Fibroblast of peridontal ligament (primary cell): ENCODE measurements at regions not wholly inside any gene's neighbourhood (a gene's known extent, or its start where the extent isn't known, plus 50 kb on each side); places are given as distances from the start of the nearest gene placed in this dataset.

Source experiments
- DNase-seq: peaks from one replicate; pipeline ENCODE4 v3.0.0-alpha.2; 2010; ENCODE audit errors: extremely low read depth

DNA sequence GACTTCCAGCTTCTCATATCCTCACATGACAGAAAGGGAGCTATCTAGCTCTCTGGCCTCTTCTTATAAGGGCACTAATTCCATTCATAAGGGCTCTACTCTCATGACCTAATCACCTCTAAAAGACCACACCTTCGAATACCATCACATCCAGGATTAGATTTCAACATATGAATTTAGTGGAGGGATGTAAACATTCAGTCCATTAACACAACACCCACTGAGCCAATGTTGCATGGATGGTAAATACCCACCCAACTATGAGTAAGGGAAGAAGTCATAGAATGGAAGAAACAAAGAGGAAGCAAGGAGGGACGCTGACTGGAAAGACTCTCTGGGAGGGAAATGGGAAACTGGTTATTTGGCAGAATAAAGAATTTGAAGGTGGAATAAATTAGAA lies 112.6 kb upstream of the CCDC112 start:
- DNase-seq, result no peak

DNA sequence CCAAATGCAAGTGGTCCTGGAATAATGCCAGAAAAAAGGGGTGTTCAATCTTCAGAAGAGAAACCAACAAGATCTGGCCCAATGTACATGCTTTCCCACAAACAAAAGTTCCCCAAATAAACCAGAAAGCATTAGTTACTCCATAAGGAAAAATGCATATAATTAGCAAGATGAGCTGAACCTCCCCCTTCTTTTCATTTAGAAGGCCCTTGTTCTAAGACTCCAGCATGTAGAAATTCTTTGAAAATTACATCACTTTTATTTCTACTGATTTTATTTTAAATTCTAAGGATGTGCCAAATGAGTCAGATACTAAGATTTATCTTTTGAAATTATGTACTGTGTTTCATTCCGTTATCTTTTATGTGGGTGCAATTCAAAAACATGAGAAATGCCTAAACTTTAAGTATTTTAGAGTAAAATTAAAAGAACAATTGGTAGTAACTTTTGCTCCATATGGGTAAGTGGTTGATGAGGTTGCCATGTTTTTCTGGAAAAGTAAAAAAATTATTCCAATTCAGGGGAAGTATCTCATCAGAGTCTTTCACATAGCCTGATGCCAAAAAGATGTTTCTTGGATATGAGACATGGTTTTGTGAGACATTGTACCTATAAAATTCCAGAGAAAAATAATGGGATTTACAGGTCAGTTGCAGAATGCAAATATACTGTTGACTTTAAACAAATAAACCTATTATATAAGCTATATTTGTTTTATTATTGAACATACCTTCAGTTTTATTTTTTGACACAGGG lies 106.5 kb upstream of the CCDC112 start:
- peak; percentile 80 for DNase-seq

DNA sequence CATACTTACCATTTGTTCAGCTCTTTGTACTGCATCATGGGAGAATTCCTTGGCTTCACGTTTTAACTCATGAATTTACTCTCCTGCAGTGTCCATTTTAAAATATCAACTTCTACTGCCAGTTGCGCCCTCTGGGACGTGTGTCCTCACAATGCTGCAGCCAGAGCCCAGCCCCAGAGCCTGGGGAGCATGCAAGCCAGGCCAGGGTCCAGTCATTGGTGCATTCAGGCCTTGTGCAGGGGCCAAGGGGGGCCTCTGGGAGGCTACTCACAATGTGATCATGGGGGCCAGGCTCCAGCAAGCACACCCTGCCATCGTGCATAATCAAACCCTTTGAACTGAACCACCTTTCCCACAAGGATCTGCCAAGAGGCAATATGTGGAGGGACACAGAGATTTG lies 105.6 kb upstream of the CCDC112 start:
- no peak for DNase-seq

GRCh38 chr5:115398719-115399118 lies 102.3 kb upstream of the CCDC112 start:
- peak; percentile 98 for DNase-seq

DNA sequence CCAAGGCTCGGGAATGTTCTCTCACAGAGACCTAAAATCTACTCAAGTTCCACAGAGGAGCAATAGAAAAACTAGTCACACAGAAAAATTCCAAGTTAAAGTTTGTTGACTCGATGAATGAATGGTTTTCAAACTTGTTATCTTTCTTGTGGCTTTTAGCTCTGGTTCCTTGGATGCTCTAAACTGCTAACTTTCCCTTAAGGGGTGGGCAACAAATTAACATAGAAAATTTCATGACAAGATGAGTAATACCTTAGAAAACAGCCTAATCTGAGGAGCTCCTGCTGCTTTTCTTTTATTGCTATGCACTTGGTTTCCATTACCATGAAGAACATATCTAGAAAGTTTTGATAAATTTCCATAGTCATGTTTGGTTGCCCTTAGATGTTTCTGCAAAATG lies 100.2 kb upstream of the CCDC112 start:
- peak; percentile 41 for DNase-seq

- no peak for DNase-seq
Measured at GRCh38 chr5:115396081-115396480, 99.6 kb upstream of the CCDC112 start.

- no peak for DNase-seq
Measured at GRCh38 chr5:115394531-115394930, 98.1 kb upstream of the CCDC112 start.

DNA sequence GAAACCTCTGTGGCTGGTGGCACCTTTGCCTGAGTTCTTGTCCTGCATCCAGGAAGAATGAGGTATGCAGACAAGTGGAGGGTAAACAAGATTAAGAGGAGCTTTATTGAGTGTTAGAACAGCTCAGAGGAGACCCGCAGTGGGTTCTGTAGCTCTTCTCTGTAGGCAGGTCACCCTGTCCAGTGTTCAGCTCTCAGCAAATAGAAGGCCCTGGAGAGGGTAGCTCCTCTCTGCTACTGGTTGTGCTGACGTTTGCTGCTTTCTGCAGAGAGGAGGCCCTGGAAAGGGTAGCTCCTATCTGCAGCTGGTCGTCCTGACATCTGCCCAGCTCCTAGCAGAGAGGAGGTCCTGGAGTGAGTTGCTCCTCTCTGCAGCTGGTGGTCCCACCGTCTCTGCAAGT lies 96.8 kb upstream of the CCDC112 start:
- DNase-seq, result no peak

DNA sequence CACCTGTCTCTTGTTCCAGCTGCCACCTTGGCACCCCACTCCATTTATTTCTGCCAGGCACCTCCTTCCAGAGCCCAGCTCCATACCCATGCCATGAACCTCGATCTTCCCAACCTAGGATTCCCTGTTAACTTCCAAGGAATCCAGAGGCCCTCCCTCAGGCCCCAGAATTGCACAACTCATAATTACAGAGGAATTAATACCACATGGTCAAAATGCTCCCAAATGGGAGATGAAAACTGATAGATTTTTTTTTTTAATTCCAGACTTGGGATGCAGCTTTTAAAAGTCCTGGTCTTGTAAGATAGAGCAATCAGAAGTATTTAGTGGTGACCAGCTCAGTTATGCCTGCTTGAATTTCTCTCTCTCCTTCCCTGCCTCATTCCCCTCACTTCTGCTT lies 96.2 kb upstream of the CCDC112 start:
- DNase-seq, result peak; percentile 95

DNA sequence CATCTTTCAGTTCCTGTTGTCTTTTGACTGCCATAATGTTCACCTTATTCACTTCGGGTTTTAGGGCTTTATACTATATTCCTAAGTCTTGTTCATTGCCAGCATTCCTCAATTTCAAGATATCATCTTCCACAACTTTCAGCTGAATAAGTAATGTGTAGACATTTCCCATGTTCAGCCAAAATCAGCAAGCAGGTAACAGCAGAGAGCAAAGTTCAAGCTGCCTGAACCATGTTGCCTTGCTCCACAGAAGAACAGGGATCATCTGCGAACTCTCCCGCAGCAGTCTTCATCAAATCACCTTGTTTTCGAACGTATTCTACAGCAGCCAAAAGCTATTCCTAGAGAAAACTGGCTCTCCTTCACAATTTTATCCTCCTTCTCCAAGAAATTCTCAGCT lies 95.3 kb upstream of the CCDC112 start:
- no peak for DNase-seq

DNA sequence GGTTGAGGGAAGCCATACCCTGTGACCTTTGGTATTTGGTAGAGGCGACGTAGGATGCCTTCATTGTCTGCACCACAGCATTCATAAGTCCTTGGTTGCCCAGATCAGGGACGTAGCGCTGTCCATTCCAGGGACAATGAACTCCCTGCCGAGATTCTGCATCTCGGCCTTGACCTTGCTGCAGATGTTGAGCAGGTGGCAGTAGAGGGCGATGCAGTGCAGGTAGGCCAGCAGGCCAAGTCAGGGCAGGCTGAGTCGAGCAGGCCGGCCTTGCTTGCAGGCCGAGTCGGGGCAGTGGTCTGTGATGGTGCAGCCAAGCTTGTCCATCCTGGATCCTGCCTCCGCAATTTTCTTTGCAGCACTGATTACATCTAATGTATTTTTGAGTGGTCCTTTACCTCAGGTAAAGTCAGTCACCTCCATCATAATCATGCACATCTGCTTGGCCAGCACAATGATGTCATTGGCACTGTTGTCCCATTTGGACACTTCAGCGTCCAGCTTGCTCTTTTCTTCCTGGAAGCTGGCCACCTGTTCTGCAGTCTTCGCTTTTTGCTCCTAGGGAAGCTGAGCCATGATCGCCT lies 93.4 kb upstream of the CCDC112 start:
- DNase-seq, result no peak

DNA sequence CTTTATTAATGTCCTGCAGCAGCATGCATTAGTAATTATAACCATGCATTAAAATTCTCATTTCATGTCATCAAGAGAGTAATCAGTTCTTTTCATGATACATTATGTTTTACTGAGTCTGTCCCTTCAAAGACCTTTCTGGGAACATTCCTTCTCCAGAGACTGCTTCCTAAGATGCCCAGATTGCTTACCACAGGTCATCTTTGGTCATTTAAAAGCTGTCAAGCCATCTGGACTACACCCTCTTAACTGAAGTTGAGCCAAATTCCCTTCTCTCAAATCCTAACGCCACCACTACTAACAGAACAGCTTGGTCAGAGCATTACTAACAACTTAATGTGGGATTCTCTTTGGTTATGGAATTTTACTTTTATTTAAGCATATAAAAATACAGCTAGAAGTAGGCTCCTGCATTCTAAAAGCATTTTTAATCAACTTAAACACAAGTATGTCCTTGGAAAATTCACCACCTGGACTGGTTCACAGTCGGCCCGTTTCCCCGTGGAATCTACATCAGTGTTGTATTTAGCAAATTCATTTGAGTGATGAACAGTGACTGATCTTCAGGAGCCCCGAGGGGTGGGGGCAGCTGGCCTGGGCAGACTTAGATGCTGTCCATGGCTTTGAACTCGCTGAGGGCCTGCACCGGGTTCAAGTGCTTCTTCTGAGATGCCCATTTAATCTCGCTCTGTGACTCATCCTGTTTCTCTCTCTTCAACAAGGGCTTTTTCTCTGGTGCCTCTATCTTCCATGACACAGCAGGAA lies 92.8 kb upstream of the CCDC112 start:
- peak; percentile 71 for DNase-seq

DNA sequence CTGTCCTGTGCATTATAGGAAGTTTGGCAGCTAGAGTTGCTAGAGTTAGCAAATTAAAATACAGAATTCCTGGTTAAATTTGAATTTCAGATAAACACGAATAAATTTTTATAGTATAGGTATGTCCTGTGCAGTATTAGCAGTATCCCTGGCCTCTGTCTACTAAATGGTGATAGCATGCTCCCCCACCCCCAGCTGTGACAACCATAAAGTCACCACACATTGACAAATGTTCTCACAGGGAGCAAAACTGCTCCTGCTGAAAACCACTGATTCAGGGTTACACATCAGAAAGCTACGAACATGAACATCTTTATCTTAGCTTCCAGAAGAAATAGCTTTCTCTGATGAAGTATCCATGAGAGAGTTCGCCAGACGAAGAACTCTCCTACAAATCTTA lies 91.8 kb upstream of the CCDC112 start:
- DNase-seq, result no peak

DNA sequence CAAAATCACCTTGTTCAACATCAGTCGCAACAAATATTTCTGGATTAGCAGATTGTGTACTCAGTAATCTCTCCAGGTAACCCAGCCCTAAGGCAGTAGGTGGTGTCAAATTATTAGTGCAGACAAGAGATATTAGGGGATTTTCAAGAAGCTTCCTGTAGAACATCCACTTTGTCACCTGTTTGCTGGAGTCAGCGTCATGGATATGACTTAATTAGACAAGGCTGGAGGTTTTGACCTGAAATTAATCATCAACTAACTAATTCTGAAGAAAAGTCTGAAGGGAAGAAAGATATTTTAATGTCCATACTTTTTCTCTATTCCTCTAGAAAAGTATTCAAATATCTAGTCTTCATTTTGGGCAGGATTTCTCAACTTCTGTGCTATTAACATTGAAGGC lies 91.4 kb upstream of the CCDC112 start:
- no peak for DNase-seq

GRCh38 chr5:115386657-115387056 lies 90.2 kb upstream of the CCDC112 start:
- no peak for DNase-seq

DNA sequence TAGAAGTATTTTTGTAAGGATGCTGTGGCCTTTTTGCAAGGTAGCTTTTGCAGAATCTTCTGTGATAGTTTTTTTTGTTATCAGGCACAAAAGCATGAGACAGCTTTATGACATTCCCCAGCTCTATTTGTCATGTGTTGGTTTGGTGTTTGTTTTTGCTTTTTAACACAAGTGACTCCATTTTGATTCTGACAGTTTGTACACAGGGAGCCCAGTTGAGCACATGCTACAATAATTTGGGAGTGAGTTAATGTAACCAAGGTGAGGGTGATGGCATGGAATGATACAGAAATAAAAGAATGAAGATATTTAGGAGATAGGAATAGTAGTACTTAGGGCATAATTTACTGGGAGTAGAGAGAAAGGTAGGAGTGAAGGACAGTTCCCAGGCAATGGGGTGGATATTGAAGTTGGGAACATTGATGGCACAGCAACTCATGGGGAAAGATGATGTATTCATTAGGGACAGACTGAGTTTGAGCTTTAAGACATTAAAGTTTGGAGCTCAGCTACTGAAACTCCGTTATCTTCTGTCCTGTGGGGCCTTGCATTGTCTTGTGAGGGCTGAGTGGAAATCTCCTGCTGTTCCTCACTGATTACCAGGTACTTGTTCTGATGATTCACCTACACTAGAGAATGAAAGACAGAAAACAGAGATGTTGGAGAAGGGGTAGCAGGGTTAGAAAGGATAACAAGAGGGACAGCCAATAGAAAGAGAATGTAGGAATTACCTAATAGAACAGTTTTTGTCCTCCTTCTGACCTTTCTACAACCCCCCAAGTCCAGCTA lies 88.3 kb upstream of the CCDC112 start:
- DNase-seq, result no peak

DNA sequence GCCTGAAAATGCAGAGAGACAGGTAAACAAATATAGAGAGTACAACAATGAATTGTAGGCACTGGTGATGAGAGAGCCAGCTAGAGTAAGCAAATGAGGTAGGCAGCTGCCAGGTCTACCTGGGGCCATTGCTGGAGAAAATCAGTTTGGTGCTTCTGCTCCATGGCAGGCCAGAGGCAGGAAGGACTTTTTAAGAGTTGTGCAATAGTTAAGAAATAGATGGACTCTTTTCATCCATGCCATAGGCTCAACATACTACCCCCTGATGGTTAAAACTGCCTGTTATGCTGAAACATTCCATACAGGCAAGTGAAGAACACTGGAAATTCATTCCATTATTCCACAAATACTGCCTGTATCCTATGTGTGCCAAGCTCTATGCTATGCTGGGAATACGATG lies 86.5 kb upstream of the CCDC112 start:
- DNase-seq, result no peak

DNA sequence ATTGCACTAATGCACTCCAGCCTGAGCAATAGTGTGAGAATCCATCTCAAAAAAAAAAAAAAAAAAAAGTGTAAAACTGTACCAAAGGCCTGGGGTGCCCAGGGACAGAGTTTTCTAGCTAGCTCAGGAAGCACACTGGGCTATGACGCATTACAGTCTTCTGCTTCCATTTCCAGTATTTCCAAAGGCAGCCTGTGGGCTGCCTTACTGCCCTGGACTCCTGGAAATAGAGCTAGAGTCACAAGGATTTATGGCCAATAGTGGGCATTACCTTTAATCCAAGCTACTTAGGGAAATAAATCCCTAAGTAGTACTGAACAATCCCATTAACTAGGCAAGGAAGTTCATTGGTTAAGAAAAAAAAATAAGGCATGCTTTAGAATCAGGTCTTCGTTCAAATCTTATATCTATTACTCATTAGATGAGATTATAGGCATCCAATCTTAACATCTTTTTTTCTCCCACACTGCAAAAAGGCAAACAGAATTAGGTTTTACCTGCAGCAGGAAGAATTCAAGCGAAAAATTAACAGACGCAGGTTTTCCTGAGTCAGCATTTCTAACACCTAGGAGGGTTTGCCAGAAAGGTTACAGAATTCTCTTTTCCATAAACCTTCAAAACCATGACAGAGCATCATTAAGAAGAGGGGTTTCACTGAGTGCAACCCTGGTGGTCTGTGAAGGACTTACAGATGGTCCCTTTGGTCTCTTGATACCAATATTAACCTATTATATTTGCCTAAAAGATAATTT lies 85.6 kb upstream of the CCDC112 start:
- DNase-seq, result no peak

GRCh38 chr5:115379622-115380344 lies 83.3 kb upstream of the CCDC112 start:
- DNase-seq, result no peak

DNA sequence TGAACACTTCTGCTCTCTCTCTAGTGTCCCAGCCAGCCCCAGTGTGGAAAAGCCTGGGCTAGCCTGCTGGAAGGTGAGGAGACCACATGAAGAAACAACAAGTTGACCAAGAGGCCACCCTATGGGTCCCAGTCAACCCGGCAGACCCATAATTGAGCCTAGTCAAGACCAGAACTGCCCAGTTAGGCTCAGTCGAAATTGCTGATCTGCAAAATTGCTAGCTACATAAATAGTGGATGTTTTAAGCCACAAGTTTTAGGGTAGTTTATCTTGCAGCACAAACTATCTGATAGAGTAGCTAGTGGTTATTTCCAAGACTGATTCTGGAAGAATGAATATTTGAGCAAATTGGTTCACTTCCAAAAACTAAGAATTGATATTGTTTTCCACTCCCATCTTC lies 82.3 kb upstream of the CCDC112 start:
- no peak for DNase-seq
